WTC11 (cell line): ENCODE measurements at regions not wholly inside any gene's neighbourhood (a gene's known extent, or its start where the extent isn't known, plus 50 kb on each side); places are given as distances from the start of the nearest gene placed in this dataset.

ENCODE experiments used
- ATAC-seq: fragments of 200-7000 bp; cut with Tn5 transposase; 2 replicates; pipeline ENCODE4 v1.10.0; 2021; ENCODE audit warnings: mild to moderate bottlenecking, moderate library complexity
- CTCF ChIA-PET: fragments of 300-600 bp; sonication (Branson Sonifier 250); formaldehyde crosslinking; loops from one replicate; lab custom pipeline; 2021; ENCODE audit warnings: antibody characterized with exemption; lab: Charles Lee
- POLR2A ChIA-PET: fragments of 350-600 bp; sonication (Branson Sonifier 250); formaldehyde crosslinking; loops from one replicate; lab custom pipeline; 2021; ENCODE audit warnings: antibody characterized with exemption; lab: Charles Lee
- DNase-seq: peaks from one replicate; pipeline ENCODE4 v3.0.0; 2021; ENCODE audit warnings: low spot score
- H3K27ac Mint-ChIP-seq: 2 replicates; pipeline ENCODE4 v1.8.0; 2021; ENCODE audit warnings: mixed read lengths
- H3K27me3 Mint-ChIP-seq: 2 replicates; pipeline ENCODE4 v1.8.0; 2021; ENCODE audit warnings: low read depth, mild to moderate bottlenecking, moderate library complexity, mixed read lengths
- H3K36me3 Mint-ChIP-seq: 2 replicates; pipeline ENCODE4 v1.8.0; 2021; ENCODE audit warnings: mixed read lengths
- H3K4me1 Mint-ChIP-seq: 2 replicates; pipeline ENCODE4 v1.8.0; 2022; ENCODE audit warnings: mixed read lengths
- H3K4me3 Mint-ChIP-seq: 2 replicates; pipeline ENCODE4 v1.8.0; 2021; ENCODE audit warnings: mild to moderate bottlenecking, moderate library complexity, mixed read lengths
- H3K9me3 Mint-ChIP-seq: 2 replicates; pipeline ENCODE4 v1.8.0; 2021; ENCODE audit warnings: mixed read lengths
- CBFB ChIP-seq: sonication (generic); formaldehyde crosslinking; IDR thresholded peaks from 2 replicates; pipeline ENCODE4 v1.8.1; 2022; ENCODE audit warnings: mild to moderate bottlenecking, low read depth, missing genetic modification reagents
- CREB1 ChIP-seq: sonication (generic); formaldehyde crosslinking; IDR thresholded peaks from 2 replicates; pipeline ENCODE4 v1.8.0; 2023; ENCODE audit warnings: mild to moderate bottlenecking, missing genetic modification reagents
- ELF4 ChIP-seq: sonication (generic); formaldehyde crosslinking; IDR thresholded peaks from 2 replicates; pipeline ENCODE4 v1.8.1; 2022; ENCODE audit warnings: low read depth, mild to moderate bottlenecking, moderate library complexity, missing genetic modification reagents
- GABPB1 ChIP-seq: sonication (generic); formaldehyde crosslinking; IDR thresholded peaks from 2 replicates; pipeline ENCODE4 v1.8.1; 2023; ENCODE audit warnings: mild to moderate bottlenecking, missing genetic modification reagents
- HMGA2 ChIP-seq: fragments of 250-450 bp; sonication (Bioruptor Pico); IDR thresholded peaks from 2 replicates; pipeline ENCODE4 v1.4.0; 2021; ENCODE audit warnings: mild to moderate bottlenecking, moderate library complexity
- KAT7 ChIP-seq: sonication (generic); formaldehyde crosslinking; IDR thresholded peaks from 2 replicates; pipeline ENCODE4 v1.8.1; 2023; ENCODE audit warnings: missing genetic modification reagents, mild to moderate bottlenecking, borderline replicate concordance
- MXD4 ChIP-seq: fragments of 250-450 bp; sonication (Bioruptor Pico); IDR thresholded peaks from 2 replicates; pipeline ENCODE4 v1.8.0; 2021; ENCODE audit warnings: mild to moderate bottlenecking, moderate library complexity, borderline replicate concordance
- NFATC4 ChIP-seq: fragments of 250-450 bp; sonication (Bioruptor Pico); IDR thresholded peaks from 2 replicates; pipeline ENCODE4 v1.9.0; 2021; ENCODE audit warnings: mild to moderate bottlenecking
- SOX15 ChIP-seq: fragments of 250-450 bp; sonication (Bioruptor Pico); IDR thresholded peaks from 2 replicates; pipeline ENCODE4 v1.9.0; 2021; ENCODE audit warnings: mild to moderate bottlenecking
- ZBTB21 ChIP-seq: sonication (generic); formaldehyde crosslinking; IDR thresholded peaks from 2 replicates; pipeline ENCODE4 v1.8.1; 2023; ENCODE audit warnings: mild to moderate bottlenecking, missing genetic modification reagents, borderline replicate concordance
- ZNF416 ChIP-seq: fragments of 250-450 bp; sonication (Bioruptor Pico); IDR thresholded peaks from 2 replicates; pipeline ENCODE4 v1.9.0; 2021; ENCODE audit warnings: mild to moderate bottlenecking, inconsistent platforms
- TF ChIP-seq, protein P1 (sequence below): fragments of 250-450 bp; sonication (Bioruptor Pico); conservative IDR thresholded peaks from 2 replicates; pipeline ENCODE4 v1.9.0; 2021; ENCODE audit warnings: mild to moderate bottlenecking
- TF ChIP-seq, protein P2 (sequence below): sonication (generic); formaldehyde crosslinking; IDR thresholded peaks from 2 replicates; pipeline ENCODE4 v1.8.1; 2023; ENCODE audit warnings: mild to moderate bottlenecking, missing genetic modification reagents, borderline replicate concordance
- TF ChIP-seq, protein P3 (sequence below): sonication (generic); formaldehyde crosslinking; IDR thresholded peaks from 2 replicates; pipeline ENCODE4 v1.8.1; 2022; ENCODE audit warnings: missing genetic modification reagents, borderline replicate concordance
- TF ChIP-seq, protein P4 (sequence below): sonication (generic); formaldehyde crosslinking; IDR thresholded peaks from 2 replicates; pipeline ENCODE4 v1.8.0; 2023; ENCODE audit warnings: missing genetic modification reagents
- TF ChIP-seq, protein P5 (sequence below): fragments of 250-450 bp; sonication (Bioruptor Pico); IDR thresholded peaks from 2 replicates; pipeline ENCODE4 v1.8.0; 2021; ENCODE audit warnings: mild to moderate bottlenecking
- TF ChIP-seq, protein P6 (sequence below): sonication (generic); formaldehyde crosslinking; IDR thresholded peaks from 2 replicates; pipeline ENCODE4 v1.8.0; 2022; ENCODE audit warnings: mild to moderate bottlenecking, missing genetic modification reagents
- TF ChIP-seq, protein P7 (sequence below): sonication (generic); formaldehyde crosslinking; IDR thresholded peaks from 2 replicates; pipeline ENCODE4 v1.8.0; 2023; ENCODE audit warnings: missing genetic modification reagents, mild to moderate bottlenecking, borderline replicate concordance

DNA sequence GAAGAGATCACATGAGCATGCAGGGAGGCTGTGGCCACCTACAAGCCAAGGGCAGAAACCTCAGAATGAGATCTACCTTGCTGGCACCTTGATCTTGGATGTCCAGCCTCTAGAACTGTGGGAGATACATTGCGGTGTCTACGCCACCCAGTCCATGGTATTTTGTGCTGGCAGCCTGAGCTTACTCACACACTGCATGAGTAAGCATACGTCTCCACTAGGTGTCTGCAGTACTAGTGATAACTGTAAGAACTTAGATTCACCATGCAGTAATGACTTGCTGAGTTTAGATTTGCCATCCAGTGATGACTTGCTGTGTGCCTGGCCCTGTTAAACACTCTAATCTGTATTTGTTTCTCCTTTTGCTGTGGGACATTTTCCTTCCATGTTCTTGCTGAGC, 417.7 kb downstream of the GADD45G start (continued):
- TF ChIP-seq, protein P1, sequence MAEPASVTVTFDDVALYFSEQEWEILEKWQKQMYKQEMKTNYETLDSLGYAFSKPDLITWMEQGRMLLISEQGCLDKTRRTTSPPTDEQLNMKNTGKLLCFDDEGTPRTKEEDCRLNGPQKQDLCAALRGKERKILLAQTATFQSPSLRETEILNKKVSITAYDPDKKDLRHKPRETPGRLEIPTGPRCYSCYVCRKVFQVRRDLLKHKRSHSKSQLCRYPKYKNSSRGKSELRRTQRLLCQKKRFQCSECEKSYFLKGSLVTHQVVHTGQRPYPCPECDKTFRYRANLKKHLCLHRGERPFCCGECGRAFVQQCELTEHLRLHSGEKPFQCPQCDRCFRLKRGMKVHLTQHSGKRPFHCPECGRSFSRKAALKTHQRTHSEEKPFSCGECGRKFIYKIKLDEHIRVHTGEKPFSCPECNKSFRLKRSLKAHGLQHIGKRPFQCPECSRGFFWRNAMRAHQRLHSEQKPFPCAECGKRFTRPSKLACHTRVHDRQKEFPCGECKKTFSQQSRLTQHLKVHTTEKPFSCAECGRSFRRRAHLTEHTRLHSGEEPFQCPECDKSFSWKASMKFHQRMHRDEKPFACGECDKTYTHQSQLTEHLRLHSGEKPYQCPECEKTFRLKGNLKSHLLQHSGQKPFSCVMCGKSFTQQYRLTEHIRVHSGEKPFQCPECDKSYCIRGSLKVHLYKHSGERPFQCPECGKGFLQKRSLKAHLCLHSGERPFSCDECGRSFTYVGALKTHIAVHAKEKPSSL (CRISPR knock-in tag), result no peak

DNA sequence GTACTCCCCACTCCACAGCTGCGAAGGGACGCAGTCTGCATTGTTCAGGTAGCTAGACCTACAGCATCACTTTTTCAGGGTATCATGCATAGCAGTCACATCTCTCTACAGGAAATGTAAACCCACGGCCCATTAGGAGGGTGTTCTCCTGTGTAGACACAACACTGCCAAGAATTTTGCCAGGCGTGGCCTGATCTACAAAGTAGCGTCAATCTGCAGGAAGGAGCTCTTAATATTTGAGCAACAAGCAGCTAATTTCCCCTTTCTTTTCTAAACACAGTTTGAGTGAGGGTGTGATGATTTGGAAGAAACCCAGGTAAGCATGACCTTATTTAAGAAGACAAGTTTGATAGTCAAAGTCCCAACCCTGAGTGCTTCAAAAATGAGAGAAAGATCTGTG, 419.0 kb downstream of the GADD45G start:
- TF ChIP-seq ELF4 (CRISPR knock-in tag) (no peak), SOX15 (CRISPR knock-in tag) (no peak), MXD4 (no peak), ZNF416 (CRISPR knock-in tag) (no peak), GABPB1 (no peak), CREB1 (CRISPR knock-in tag) (no peak), HMGA2 (CRISPR knock-in tag) (no peak), ZBTB21 (no peak)
- TF ChIP-seq, protein P2, sequence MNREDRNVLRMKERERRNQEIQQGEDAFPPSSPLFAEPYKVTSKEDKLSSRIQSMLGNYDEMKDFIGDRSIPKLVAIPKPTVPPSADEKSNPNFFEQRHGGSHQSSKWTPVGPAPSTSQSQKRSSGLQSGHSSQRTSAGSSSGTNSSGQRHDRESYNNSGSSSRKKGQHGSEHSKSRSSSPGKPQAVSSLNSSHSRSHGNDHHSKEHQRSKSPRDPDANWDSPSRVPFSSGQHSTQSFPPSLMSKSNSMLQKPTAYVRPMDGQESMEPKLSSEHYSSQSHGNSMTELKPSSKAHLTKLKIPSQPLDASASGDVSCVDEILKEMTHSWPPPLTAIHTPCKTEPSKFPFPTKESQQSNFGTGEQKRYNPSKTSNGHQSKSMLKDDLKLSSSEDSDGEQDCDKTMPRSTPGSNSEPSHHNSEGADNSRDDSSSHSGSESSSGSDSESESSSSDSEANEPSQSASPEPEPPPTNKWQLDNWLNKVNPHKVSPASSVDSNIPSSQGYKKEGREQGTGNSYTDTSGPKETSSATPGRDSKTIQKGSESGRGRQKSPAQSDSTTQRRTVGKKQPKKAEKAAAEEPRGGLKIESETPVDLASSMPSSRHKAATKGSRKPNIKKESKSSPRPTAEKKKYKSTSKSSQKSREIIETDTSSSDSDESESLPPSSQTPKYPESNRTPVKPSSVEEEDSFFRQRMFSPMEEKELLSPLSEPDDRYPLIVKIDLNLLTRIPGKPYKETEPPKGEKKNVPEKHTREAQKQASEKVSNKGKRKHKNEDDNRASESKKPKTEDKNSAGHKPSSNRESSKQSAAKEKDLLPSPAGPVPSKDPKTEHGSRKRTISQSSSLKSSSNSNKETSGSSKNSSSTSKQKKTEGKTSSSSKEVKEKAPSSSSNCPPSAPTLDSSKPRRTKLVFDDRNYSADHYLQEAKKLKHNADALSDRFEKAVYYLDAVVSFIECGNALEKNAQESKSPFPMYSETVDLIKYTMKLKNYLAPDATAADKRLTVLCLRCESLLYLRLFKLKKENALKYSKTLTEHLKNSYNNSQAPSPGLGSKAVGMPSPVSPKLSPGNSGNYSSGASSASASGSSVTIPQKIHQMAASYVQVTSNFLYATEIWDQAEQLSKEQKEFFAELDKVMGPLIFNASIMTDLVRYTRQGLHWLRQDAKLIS, result no peak
- TF ChIP-seq, protein P3, sequence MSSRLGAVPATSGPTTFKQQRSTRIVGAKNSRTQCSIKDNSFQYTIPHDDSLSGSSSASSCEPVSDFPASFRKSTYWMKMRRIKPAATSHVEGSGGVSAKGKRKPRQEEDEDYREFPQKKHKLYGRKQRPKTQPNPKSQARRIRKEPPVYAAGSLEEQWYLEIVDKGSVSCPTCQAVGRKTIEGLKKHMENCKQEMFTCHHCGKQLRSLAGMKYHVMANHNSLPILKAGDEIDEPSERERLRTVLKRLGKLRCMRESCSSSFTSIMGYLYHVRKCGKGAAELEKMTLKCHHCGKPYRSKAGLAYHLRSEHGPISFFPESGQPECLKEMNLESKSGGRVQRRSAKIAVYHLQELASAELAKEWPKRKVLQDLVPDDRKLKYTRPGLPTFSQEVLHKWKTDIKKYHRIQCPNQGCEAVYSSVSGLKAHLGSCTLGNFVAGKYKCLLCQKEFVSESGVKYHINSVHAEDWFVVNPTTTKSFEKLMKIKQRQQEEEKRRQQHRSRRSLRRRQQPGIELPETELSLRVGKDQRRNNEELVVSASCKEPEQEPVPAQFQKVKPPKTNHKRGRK (CRISPR knock-in tag), result no peak
- CTCF ChIA-PET, result interaction anchor here (0.9 to 1.0 kb wide), 2 partner anchors 14 to 421 kb away, joined by 3 read pairs; no protein-coding TSS in a partner anchor
- no peaks in the 10 kb centered on the region for H3K36me3 Mint-ChIP-seq
- no peak overlapping the region for H3K27ac Mint-ChIP-seq
- peaks cover 9% of the 10 kb centered on the region; the same call in 1 of the 2 replicates for H3K9me3 Mint-ChIP-seq
- ATAC-seq, result no peak
- peaks cover 29% of the 10 kb centered on the region for H3K4me1 Mint-ChIP-seq
- no peak overlapping the region for H3K4me3 Mint-ChIP-seq
- POLR2A ChIA-PET, result no interaction called here
- no peaks in the 10 kb centered on the region; the same call in none of the 2 replicates for H3K27me3 Mint-ChIP-seq
- no peak for DNase-seq

DNA sequence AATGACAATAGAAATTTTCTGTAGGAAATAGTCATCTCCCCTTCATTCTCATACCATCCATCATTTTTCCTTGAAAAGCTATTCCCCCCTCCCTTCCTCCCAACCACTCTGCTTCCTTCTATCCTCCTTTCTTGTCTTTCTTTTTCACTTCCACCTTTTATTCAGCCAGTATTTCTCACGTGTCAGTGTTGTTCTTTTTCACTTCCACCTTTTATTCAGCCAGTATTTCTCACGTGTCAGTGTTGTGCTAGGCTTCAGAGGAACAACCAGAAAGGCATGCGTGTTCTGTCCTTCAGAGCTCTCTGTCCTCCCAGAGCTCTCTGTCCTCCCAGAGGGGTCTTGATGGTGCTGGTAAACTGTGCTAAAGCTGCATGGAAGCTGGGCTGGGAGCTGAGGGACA, 419.6 kb downstream of the GADD45G start:
- H3K9me3 Mint-ChIP-seq, result peaks cover 9% of the 10 kb centered on the region; the same call in 1 of the 2 replicates
- no peaks in the 10 kb centered on the region; the same call in none of the 2 replicates for H3K27me3 Mint-ChIP-seq
- H3K27ac Mint-ChIP-seq, result no peak overlapping the region
- H3K4me3 Mint-ChIP-seq, result no peak overlapping the region
- TF ChIP-seq NFATC4 (CRISPR knock-in tag), result no peak
- TF ChIP-seq, protein P4, sequence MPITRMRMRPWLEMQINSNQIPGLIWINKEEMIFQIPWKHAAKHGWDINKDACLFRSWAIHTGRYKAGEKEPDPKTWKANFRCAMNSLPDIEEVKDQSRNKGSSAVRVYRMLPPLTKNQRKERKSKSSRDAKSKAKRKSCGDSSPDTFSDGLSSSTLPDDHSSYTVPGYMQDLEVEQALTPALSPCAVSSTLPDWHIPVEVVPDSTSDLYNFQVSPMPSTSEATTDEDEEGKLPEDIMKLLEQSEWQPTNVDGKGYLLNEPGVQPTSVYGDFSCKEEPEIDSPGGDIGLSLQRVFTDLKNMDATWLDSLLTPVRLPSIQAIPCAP (CRISPR knock-in tag), result no peak
- TF ChIP-seq, protein P5, sequence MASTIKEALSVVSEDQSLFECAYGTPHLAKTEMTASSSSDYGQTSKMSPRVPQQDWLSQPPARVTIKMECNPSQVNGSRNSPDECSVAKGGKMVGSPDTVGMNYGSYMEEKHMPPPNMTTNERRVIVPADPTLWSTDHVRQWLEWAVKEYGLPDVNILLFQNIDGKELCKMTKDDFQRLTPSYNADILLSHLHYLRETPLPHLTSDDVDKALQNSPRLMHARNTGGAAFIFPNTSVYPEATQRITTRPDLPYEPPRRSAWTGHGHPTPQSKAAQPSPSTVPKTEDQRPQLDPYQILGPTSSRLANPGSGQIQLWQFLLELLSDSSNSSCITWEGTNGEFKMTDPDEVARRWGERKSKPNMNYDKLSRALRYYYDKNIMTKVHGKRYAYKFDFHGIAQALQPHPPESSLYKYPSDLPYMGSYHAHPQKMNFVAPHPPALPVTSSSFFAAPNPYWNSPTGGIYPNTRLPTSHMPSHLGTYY, result no peak
- no peak for TF ChIP-seq CBFB (CRISPR knock-in tag)
- TF ChIP-seq, protein P6, sequence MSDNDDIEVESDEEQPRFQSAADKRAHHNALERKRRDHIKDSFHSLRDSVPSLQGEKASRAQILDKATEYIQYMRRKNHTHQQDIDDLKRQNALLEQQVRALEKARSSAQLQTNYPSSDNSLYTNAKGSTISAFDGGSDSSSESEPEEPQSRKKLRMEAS (CRISPR knock-in tag), result no peak
- no peak for TF ChIP-seq KAT7 (CRISPR knock-in tag)
- TF ChIP-seq, protein P7, sequence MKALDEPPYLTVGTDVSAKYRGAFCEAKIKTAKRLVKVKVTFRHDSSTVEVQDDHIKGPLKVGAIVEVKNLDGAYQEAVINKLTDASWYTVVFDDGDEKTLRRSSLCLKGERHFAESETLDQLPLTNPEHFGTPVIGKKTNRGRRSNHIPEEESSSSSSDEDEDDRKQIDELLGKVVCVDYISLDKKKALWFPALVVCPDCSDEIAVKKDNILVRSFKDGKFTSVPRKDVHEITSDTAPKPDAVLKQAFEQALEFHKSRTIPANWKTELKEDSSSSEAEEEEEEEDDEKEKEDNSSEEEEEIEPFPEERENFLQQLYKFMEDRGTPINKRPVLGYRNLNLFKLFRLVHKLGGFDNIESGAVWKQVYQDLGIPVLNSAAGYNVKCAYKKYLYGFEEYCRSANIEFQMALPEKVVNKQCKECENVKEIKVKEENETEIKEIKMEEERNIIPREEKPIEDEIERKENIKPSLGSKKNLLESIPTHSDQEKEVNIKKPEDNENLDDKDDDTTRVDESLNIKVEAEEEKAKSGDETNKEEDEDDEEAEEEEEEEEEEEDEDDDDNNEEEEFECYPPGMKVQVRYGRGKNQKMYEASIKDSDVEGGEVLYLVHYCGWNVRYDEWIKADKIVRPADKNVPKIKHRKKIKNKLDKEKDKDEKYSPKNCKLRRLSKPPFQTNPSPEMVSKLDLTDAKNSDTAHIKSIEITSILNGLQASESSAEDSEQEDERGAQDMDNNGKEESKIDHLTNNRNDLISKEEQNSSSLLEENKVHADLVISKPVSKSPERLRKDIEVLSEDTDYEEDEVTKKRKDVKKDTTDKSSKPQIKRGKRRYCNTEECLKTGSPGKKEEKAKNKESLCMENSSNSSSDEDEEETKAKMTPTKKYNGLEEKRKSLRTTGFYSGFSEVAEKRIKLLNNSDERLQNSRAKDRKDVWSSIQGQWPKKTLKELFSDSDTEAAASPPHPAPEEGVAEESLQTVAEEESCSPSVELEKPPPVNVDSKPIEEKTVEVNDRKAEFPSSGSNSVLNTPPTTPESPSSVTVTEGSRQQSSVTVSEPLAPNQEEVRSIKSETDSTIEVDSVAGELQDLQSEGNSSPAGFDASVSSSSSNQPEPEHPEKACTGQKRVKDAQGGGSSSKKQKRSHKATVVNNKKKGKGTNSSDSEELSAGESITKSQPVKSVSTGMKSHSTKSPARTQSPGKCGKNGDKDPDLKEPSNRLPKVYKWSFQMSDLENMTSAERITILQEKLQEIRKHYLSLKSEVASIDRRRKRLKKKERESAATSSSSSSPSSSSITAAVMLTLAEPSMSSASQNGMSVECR (CRISPR knock-in tag), result no peak
- TF ChIP-seq, all 79 proteins: peak for 0
- Mint-ChIP-seq H3K4me1 (peaks cover 29% of the 10 kb centered on the region), H3K36me3 (no peaks in the 10 kb centered on the region)
- CTCF ChIA-PET, result interaction anchor here (0.9 to 1.0 kb wide), 2 partner anchors 13 to 422 kb away, joined by 3 read pairs; no protein-coding TSS in a partner anchor
- no peak for DNase-seq
- no peak for ATAC-seq
- POLR2A ChIA-PET, result no interaction called here
